Endothelial cell (in vitro differentiated cells): ENCODE measurements at regions not wholly inside any gene's neighbourhood (a gene's known extent, or its start where the extent isn't known, plus 50 kb on each side); places are given as distances from the start of the nearest gene placed in this dataset.

Source experiments
- DNase-seq: peaks from one replicate; pipeline ENCODE4 v3.0.0; 2021; ENCODE audit warnings: low spot score
- H3K27ac Mint-ChIP-seq: one replicate; pipeline ENCODE4 v1.8.0; 2021; ENCODE audit warnings: mixed read lengths, inconsistent platforms; ENCODE audit not compliant: unreplicated experiment
- H3K27me3 Mint-ChIP-seq: one replicate; pipeline ENCODE4 v1.8.0; 2021; ENCODE audit warnings: mild to moderate bottlenecking, moderate library complexity, mixed read lengths, inconsistent platforms; ENCODE audit not compliant: unreplicated experiment
- H3K36me3 Mint-ChIP-seq: one replicate; pipeline ENCODE4 v1.8.0; 2021; ENCODE audit warnings: mild to moderate bottlenecking, low read depth, mixed read lengths, inconsistent platforms; ENCODE audit not compliant: unreplicated experiment
- H3K4me1 Mint-ChIP-seq: one replicate; pipeline ENCODE4 v1.8.0; 2021; ENCODE audit warnings: mild to moderate bottlenecking, mixed read lengths, inconsistent platforms; ENCODE audit not compliant: unreplicated experiment
- H3K4me3 Mint-ChIP-seq: one replicate; pipeline ENCODE4 v1.8.0; 2021; ENCODE audit warnings: mild to moderate bottlenecking, mixed read lengths, inconsistent platforms; ENCODE audit not compliant: unreplicated experiment
- H3K9me3 Mint-ChIP-seq: one replicate; pipeline ENCODE4 v1.8.0; 2021; ENCODE audit warnings: mixed read lengths, inconsistent platforms; ENCODE audit not compliant: unreplicated experiment
- CTCF ChIP-seq: fragments of 200-600 bp; sonication (generic); IDR thresholded peaks from one replicate; pipeline ENCODE4 v1.5.0; 2021; ENCODE audit warnings: antibody characterized with exemption; ENCODE audit not compliant: unreplicated experiment

DNA sequence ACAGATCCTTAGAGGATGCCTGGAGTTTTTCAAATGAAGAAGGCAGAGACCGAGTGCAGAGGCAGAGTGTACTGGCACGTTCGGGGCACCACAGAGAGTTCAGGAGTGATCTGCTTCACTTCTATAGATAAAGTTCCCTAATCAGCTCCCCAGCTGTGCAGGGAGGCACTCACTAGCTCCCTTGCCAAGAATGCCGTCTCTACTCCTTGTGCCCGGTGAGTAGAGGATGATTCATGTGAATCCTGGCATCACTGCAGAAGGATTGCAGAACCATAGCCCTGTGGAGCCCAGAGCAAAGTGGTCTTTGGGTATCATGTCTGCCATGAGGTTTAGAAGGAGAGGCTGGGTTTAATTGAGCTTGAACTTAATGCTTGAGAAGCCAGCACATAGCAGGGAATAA lies 510.1 kb upstream of the RAB6C start:
- no peak for TF ChIP-seq CTCF
- no peak overlapping the region for H3K27ac Mint-ChIP-seq

DNA sequence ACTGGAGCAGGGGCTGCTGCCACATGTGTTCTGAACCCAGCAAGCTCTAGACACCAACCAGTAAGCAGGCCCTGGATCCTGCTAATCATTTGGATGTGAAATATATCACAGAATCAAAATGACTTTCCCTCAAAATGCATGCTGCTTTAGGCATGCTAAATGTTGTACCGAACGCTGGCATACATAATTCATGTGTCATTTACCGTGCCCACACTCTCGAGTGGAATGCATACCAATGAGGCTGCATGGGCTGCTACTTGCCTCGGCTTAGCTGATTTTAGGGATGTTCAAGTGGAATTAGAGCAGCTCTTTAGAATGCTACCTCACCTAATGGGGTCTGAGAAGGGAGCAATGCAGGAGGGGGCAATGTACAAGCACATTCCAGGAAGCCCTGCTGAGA lies 509.6 kb upstream of the RAB6C start:
- H3K27ac Mint-ChIP-seq, result no peak overlapping the region
- no peak for DNase-seq
- H3K9me3 Mint-ChIP-seq, result no peaks in the 10 kb centered on the region
- H3K36me3 Mint-ChIP-seq, result no peaks in the 10 kb centered on the region
- H3K27me3 Mint-ChIP-seq, result peaks cover 2% of the 10 kb centered on the region
- no peak overlapping the region for H3K4me3 Mint-ChIP-seq
- H3K4me1 Mint-ChIP-seq, result no peaks in the 10 kb centered on the region
- TF ChIP-seq CTCF, result no peak

More for the DNA sequence above, 510.1 kb upstream of the RAB6C start:
- Mint-ChIP-seq H3K9me3 (no peaks in the 10 kb centered on the region), H3K36me3 (no peaks in the 10 kb centered on the region), H3K27me3 (peaks cover 2% of the 10 kb centered on the region), H3K4me1 (no peaks in the 10 kb centered on the region), H3K4me3 (no peak overlapping the region)
- no peak for DNase-seq

GRCh38 chr2:129478902-129479517 lies 500.5 kb upstream of the RAB6C start:
- H3K4me3 Mint-ChIP-seq, result no peak overlapping the region
- TF ChIP-seq CTCF, result no peak
- H3K27me3 Mint-ChIP-seq, result no peaks in the 10 kb centered on the region
- H3K4me1 Mint-ChIP-seq, result peaks cover 8% of the 10 kb centered on the region
- H3K27ac Mint-ChIP-seq, result no peak overlapping the region
- no peak for DNase-seq
- no peaks in the 10 kb centered on the region for H3K9me3 Mint-ChIP-seq
- H3K36me3 Mint-ChIP-seq, result no peaks in the 10 kb centered on the region

DNA sequence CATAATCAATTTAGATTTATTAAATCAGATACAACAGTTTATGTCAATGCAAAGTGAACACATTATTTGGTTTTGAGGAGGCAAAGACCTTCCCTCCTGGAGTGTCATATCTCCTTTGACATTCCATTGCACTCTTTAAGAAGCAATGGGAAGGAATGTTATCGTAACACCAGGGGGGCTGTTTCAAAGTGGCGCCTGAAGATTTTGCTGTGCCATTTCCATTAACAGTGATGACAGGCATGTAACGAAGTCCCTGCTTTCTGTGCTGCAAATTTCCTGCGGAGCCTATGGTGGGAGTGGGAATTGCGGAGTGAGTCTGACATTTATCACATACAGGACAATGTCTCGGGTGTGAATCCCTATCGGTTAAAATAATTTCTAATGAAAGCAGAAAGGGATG lies 499.6 kb upstream of the RAB6C start:
- no peaks in the 10 kb centered on the region for H3K27me3 Mint-ChIP-seq
- H3K9me3 Mint-ChIP-seq, result no peaks in the 10 kb centered on the region
- no peaks in the 10 kb centered on the region for H3K36me3 Mint-ChIP-seq
- no peak overlapping the region for H3K27ac Mint-ChIP-seq
- no peak for TF ChIP-seq CTCF
- no peak for DNase-seq
- H3K4me1 Mint-ChIP-seq, result peaks cover 8% of the 10 kb centered on the region
- H3K4me3 Mint-ChIP-seq, result no peak overlapping the region

- H3K27me3 Mint-ChIP-seq, result no peaks in the 10 kb centered on the region
Measured at GRCh38 chr2:129480790-129481189, 498.7 kb upstream of the RAB6C start.

More at GRCh38 chr2:129480790-129481189, 498.7 kb upstream of the RAB6C start:
- Mint-ChIP-seq H3K4me1 (peaks cover 8% of the 10 kb centered on the region), H3K36me3 (no peaks in the 10 kb centered on the region), H3K9me3 (no peaks in the 10 kb centered on the region), H3K4me3 (no peak overlapping the region), H3K27ac (no peak overlapping the region)
- TF ChIP-seq CTCF, result no peak
- DNase-seq, result no peak
